SK-N-SH treated with all-trans-retinoic acid at 6 μM for 48 hours (cell line): ENCODE measurements at regions not wholly inside any gene's neighbourhood (a gene's known extent, or its start where the extent isn't known, plus 50 kb on each side); places are given as distances from the start of the nearest gene placed in this dataset.

Source experiments
- ATAC-seq: fragments of 200-7000 bp; cut with Tn5 transposase; 3 replicates; pipeline ENCODE4 v1.9.1; 2020; ENCODE audit warnings: mild to moderate bottlenecking, moderate library complexity
- ARNTL ChIP-seq: fragments of 450-650 bp; formaldehyde crosslinking; IDR thresholded peaks from 2 replicates; pipeline ENCODE4 v1.5.0; 2020; ENCODE audit warnings: low read depth, mild to moderate bottlenecking, moderate library complexity, borderline replicate concordance
- BACH2 ChIP-seq: fragments of 250-450 bp; sonication (Bioruptor Pico); IDR thresholded peaks from 2 replicates; pipeline ENCODE4 v1.9.0; 2021; ENCODE audit warnings: mild to moderate bottlenecking, borderline replicate concordance
- CREB5 ChIP-seq: fragments of 250-450 bp; sonication (Bioruptor Pico); IDR thresholded peaks from 2 replicates; pipeline ENCODE4 v1.5.1; 2020; ENCODE audit warnings: low read depth, mild to moderate bottlenecking, moderate library complexity
- ESRRG ChIP-seq: fragments of 250-450 bp; sonication (Bioruptor Pico); IDR thresholded peaks from 2 replicates; pipeline ENCODE4 v1.6.1; 2021; ENCODE audit warnings: mild to moderate bottlenecking
- GLIS3 ChIP-seq: fragments of 250-450 bp; sonication (Bioruptor Pico); IDR thresholded peaks from 2 replicates; pipeline ENCODE4 v1.5.0; 2020; ENCODE audit warnings: mild to moderate bottlenecking, moderate library complexity
- ISL1 ChIP-seq: fragments of 250-450 bp; sonication (Bioruptor Pico); IDR thresholded peaks from 2 replicates; pipeline ENCODE4 v2.1.2; 2022; ENCODE audit warnings: mild to moderate bottlenecking, moderate library complexity
- OSR1 ChIP-seq: fragments of 250-450 bp; sonication (Bioruptor Pico); IDR thresholded peaks from 2 replicates; pipeline ENCODE4 v1.8.0; 2022; ENCODE audit warnings: moderate library complexity, mild to moderate bottlenecking, inconsistent platforms
- PPARA ChIP-seq: fragments of 250-450 bp; sonication (Bioruptor Pico); IDR thresholded peaks from 2 replicates; pipeline ENCODE4 v1.5.0; 2020; ENCODE audit warnings: mild to moderate bottlenecking, borderline replicate concordance
- RARB ChIP-seq: fragments of 250-450 bp; sonication (Bioruptor Pico); IDR thresholded peaks from 2 replicates; pipeline ENCODE4 v1.8.0; 2021; ENCODE audit warnings: mild to moderate bottlenecking, moderate library complexity
- SNAI2 ChIP-seq: fragments of 250-450 bp; sonication (Bioruptor Pico); IDR thresholded peaks from 2 replicates; pipeline ENCODE4 v1.5.0; 2020; ENCODE audit warnings: mild to moderate bottlenecking, moderate library complexity
- TCF4 ChIP-seq: fragments of 250-450 bp; sonication (Bioruptor Pico); IDR thresholded peaks from 2 replicates; pipeline ENCODE4 v1.8.0; 2021; ENCODE audit warnings: mild to moderate bottlenecking, moderate library complexity, borderline replicate concordance
- ZC3H10 ChIP-seq: fragments of 250-450 bp; sonication (Bioruptor Pico); IDR thresholded peaks from 2 replicates; pipeline ENCODE4 v1.5.1; 2021; ENCODE audit warnings: mild to moderate bottlenecking, moderate library complexity
- ZFP3 ChIP-seq: fragments of 250-450 bp; sonication (Bioruptor Pico); IDR thresholded peaks from 2 replicates; pipeline ENCODE4 v1.5.0; 2020; ENCODE audit warnings: mild to moderate bottlenecking, moderate library complexity
- ZNF565 ChIP-seq: fragments of 450-650 bp; formaldehyde crosslinking; conservative IDR thresholded peaks from 2 replicates; pipeline ENCODE4 v1.5.0; 2020; ENCODE audit warnings: low read depth, mild to moderate bottlenecking, moderate library complexity
- ZNF70 ChIP-seq: fragments of 450-650 bp; formaldehyde crosslinking; IDR thresholded peaks from 2 replicates; pipeline ENCODE4 v1.5.0; 2020; ENCODE audit warnings: mild to moderate bottlenecking, moderate library complexity
- ZNF8 ChIP-seq: fragments of 450-650 bp; formaldehyde crosslinking; IDR thresholded peaks from 2 replicates; pipeline ENCODE4 v1.5.0; 2020; ENCODE audit warnings: mild to moderate bottlenecking, moderate library complexity
- TF ChIP-seq, protein P1 (sequence below): fragments of 250-450 bp; sonication (Bioruptor Pico); IDR thresholded peaks from 2 replicates; pipeline ENCODE4 v1.5.0; 2020; ENCODE audit warnings: mild to moderate bottlenecking, moderate library complexity
- TF ChIP-seq, protein P2 (sequence below): fragments of 250-450 bp; sonication (Bioruptor Pico); IDR thresholded peaks from 2 replicates; pipeline ENCODE4 v1.8.0; 2021; ENCODE audit warnings: low read depth, mild to moderate bottlenecking, moderate library complexity, borderline replicate concordance

DNA sequence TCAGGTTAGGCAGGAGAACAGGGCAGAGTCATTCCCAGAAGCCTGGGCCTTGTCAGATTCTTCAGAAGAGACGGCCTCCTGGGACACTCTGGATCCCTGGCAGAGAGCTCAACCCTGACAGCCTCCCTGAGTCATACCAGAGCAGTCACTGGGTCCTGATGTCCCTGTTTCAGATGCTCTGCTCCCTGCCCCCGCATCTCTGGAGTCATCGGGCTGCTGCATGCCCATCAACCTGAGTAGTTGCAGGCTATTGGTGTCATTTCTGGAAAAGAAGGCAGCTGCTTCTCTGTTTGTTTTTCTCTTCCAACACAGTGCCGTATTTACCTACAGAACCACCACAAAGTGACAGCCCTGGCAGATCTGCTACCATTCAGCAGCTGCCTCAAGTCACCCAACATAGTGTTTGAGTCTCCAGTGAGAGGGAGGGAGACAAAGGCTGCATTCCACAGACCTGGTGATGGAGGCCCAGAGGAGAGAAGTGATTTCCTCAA lies 145.1 kb downstream of the B3GNT2 start:
- ATAC-seq, result peak; percentile 90
- peak; percentile 69 for TF ChIP-seq TCF4
- TF ChIP-seq, protein P1, sequence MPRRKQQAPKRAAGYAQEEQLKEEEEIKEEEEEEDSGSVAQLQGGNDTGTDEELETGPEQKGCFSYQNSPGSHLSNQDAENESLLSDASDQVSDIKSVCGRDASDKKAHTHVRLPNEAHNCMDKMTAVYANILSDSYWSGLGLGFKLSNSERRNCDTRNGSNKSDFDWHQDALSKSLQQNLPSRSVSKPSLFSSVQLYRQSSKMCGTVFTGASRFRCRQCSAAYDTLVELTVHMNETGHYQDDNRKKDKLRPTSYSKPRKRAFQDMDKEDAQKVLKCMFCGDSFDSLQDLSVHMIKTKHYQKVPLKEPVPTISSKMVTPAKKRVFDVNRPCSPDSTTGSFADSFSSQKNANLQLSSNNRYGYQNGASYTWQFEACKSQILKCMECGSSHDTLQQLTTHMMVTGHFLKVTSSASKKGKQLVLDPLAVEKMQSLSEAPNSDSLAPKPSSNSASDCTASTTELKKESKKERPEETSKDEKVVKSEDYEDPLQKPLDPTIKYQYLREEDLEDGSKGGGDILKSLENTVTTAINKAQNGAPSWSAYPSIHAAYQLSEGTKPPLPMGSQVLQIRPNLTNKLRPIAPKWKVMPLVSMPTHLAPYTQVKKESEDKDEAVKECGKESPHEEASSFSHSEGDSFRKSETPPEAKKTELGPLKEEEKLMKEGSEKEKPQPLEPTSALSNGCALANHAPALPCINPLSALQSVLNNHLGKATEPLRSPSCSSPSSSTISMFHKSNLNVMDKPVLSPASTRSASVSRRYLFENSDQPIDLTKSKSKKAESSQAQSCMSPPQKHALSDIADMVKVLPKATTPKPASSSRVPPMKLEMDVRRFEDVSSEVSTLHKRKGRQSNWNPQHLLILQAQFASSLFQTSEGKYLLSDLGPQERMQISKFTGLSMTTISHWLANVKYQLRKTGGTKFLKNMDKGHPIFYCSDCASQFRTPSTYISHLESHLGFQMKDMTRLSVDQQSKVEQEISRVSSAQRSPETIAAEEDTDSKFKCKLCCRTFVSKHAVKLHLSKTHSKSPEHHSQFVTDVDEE (CRISPR knock-in tag), result peak; percentile 85
- TF ChIP-seq, protein P2, sequence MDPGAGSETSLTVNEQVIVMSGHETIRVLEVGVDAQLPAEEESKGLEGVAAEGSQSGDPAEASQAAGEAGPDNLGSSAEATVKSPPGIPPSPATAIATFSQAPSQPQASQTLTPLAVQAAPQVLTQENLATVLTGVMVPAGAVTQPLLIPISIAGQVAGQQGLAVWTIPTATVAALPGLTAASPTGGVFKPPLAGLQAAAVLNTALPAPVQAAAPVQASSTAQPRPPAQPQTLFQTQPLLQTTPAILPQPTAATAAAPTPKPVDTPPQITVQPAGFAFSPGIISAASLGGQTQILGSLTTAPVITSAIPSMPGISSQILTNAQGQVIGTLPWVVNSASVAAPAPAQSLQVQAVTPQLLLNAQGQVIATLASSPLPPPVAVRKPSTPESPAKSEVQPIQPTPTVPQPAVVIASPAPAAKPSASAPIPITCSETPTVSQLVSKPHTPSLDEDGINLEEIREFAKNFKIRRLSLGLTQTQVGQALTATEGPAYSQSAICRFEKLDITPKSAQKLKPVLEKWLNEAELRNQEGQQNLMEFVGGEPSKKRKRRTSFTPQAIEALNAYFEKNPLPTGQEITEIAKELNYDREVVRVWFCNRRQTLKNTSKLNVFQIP (CRISPR knock-in tag), result no peak
- TF ChIP-seq BACH2 (CRISPR knock-in tag), result no peak
- TF ChIP-seq ISL1 (CRISPR knock-in tag), result peak; percentile 28

DNA sequence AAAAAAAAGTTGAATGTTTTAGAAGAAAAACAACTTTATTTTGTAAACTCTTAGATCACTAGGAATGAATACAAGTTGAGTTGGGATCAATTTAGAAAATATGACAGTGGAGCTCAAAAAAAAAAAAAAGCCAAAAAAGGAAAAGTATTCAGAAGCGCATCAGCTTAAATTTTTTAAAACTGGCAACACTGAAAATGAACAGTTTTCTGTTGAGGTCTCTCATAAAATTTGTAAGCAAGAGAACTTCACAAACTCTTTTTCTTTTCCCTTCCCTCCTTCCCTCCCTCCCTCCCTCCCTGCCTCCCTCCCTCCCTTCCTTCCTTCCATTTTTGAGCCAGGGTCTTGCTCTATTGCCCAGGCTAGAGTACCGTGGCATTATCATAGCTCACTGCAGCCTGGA lies 143.9 kb downstream of the B3GNT2 start:
- ATAC-seq, result no peak
- no peak for TF ChIP-seq CREB5 (CRISPR knock-in tag)
- no peak for TF ChIP-seq BACH2 (CRISPR knock-in tag)
- no peak for TF ChIP-seq ZFP3 (CRISPR knock-in tag)
- no peak for TF ChIP-seq ZNF565
- TF ChIP-seq OSR1, result no peak
- TF ChIP-seq ZNF70 (CRISPR knock-in tag), result no peak
- TF ChIP-seq, protein P2 (CRISPR knock-in tag), result no peak
- TF ChIP-seq, protein P1 (CRISPR knock-in tag), result no peak
- TF ChIP-seq ZC3H10 (CRISPR knock-in tag), result no peak
- TF ChIP-seq GLIS3 (CRISPR knock-in tag), result no peak
- no peak for TF ChIP-seq ZNF8 (CRISPR knock-in tag)
- TF ChIP-seq RARB, result no peak

- no peak for ATAC-seq
- TF ChIP-seq SNAI2 (CRISPR knock-in tag) (no peak), PPARA (no peak), ESRRG (CRISPR knock-in tag) (no peak), TCF4 (no peak), GLIS3 (CRISPR knock-in tag) (no peak), ZNF8 (CRISPR knock-in tag) (no peak), ZFP3 (CRISPR knock-in tag) (no peak), ZNF565 (no peak), ZNF70 (CRISPR knock-in tag) (no peak), ARNTL (CRISPR knock-in tag) (no peak)
- TF ChIP-seq, protein P1 (CRISPR knock-in tag), result no peak
Measured at GRCh38 chr2:62339413-62339812, 143.5 kb downstream of the B3GNT2 start.
